Hepatocyte (in vitro differentiated cells): ENCODE measurements at regions not wholly inside any gene's neighbourhood (a gene's known extent, or its start where the extent isn't known, plus 50 kb on each side); places are given as distances from the start of the nearest gene placed in this dataset.

ENCODE experiments used
- DNase-seq: peaks from one replicate; pipeline ENCODE4 v3.0.0-alpha.2; 2016; ENCODE audit warnings: low spot score
- H2AFZ ChIP-seq: fragments of 200-600 bp; sonication (generic); 2 replicates; pipeline ENCODE4 v1.6.0; 2016; ENCODE audit warnings: antibody characterized with exemption, mild to moderate bottlenecking
- H3K27ac ChIP-seq: fragments of 200-600 bp; sonication (generic); 2 replicates; pipeline ENCODE4 v1.5.1; 2016; ENCODE audit warnings: mild to moderate bottlenecking
- H3K27me3 ChIP-seq: fragments of 200-600 bp; sonication (generic); 2 replicates; pipeline ENCODE4 v1.6.1; 2016
- H3K36me3 ChIP-seq: fragments of 200-600 bp; sonication (generic); replicated peaks from 2 replicates; pipeline ENCODE4 v1.5.1; 2016; ENCODE audit warnings: low read depth; ENCODE audit not compliant: insufficient read depth
- H3K4me1 ChIP-seq: fragments of 200-600 bp; sonication (generic); 2 replicates; pipeline ENCODE4 v1.5.1; 2016; ENCODE audit warnings: mild to moderate bottlenecking, moderate library complexity; ENCODE audit not compliant: insufficient read depth
- H3K4me2 ChIP-seq: fragments of 200-600 bp; sonication (generic); 2 replicates; pipeline ENCODE4 v1.6.0; 2016
- H3K4me3 ChIP-seq: fragments of 200-600 bp; sonication (generic); 2 replicates; pipeline ENCODE4 v1.5.1; 2016; ENCODE audit warnings: mild to moderate bottlenecking
- H3K79me2 ChIP-seq: fragments of 200-600 bp; sonication (generic); 2 replicates; pipeline ENCODE4 v1.6.0; 2017; ENCODE audit warnings: mild to moderate bottlenecking
- H3K9me2 ChIP-seq: fragments of 200-600 bp; sonication (generic); replicated peaks from 2 replicates; pipeline ENCODE4 v1.6.0; 2017; ENCODE audit warnings: mild to moderate bottlenecking; ENCODE audit not compliant: insufficient read depth
- H3K9me3 ChIP-seq: fragments of 200-600 bp; sonication (generic); 2 replicates; pipeline ENCODE4 v1.5.1; 2016; ENCODE audit warnings: low read depth, mild to moderate bottlenecking
- H4K20me1 ChIP-seq: fragments of 200-600 bp; sonication (generic); 2 replicates; pipeline ENCODE4 v1.6.0; 2016; ENCODE audit warnings: mild to moderate bottlenecking; ENCODE audit not compliant: insufficient read depth, poor library complexity, severe bottlenecking
- CTCF ChIP-seq: fragments of 200-600 bp; sonication (generic); IDR thresholded peaks from 2 replicates; pipeline ENCODE4 v1.5.1; 2016; ENCODE audit warnings: antibody characterized with exemption, mild to moderate bottlenecking; ENCODE audit not compliant: poor library complexity
- EZH2 ChIP-seq: fragments of 200-600 bp; sonication (generic); IDR thresholded peaks from 2 replicates; pipeline ENCODE4 v1.6.1; 2016; ENCODE audit warnings: antibody characterized with exemption, mild to moderate bottlenecking, borderline replicate concordance
- EZH2phosphoT487 ChIP-seq: fragments of 200-600 bp; sonication (generic); IDR thresholded peaks from one replicate; pipeline ENCODE4 v1.6.1; 2018; ENCODE audit warnings: antibody characterized with exemption, mild to moderate bottlenecking, low read depth, moderate library complexity; ENCODE audit not compliant: unreplicated experiment, severe bottlenecking
- WGBS: methylation state at CpG from one replicate; pipeline ENCODE4 v1.1.6; 2016; ENCODE audit warnings: low lambda C conversion rate; ENCODE audit errors: missing lambda C conversion rate; 5-methylcytosine and 5-hydroxymethylcytosine counted together

GRCh38 chr9:91113016-91113415 lies 248.7 kb downstream of the AUH start:
- Histone ChIP-seq H3K9me3 (peaks cover 4% of the 10 kb centered on the region), H3K36me3 (no peaks in the 10 kb centered on the region), H3K4me1 (no peaks in the 10 kb centered on the region), H3K4me2 (no peak overlapping the region), H3K27ac (no peak overlapping the region), H4K20me1 (no peaks in the 10 kb centered on the region), H3K79me2 (no peaks in the 10 kb centered on the region), H3K4me3 (no peak overlapping the region), H3K9me2 (no peaks in the 10 kb centered on the region), H3K27me3 (no peaks in the 10 kb centered on the region), H2AFZ (no peak overlapping the region)
- WGBS, result 64% methylated on average over 2 of the region's 2 CpGs
- TF ChIP-seq EZH2, result no peak
- no peak for TF ChIP-seq CTCF
- TF ChIP-seq EZH2phosphoT487, result no peak
- DNase-seq, result no peak

- DNase-seq, result no peak
- Histone ChIP-seq H3K9me2 (no peaks in the 10 kb centered on the region), H3K27me3 (no peaks in the 10 kb centered on the region), H2AFZ (no peak overlapping the region), H3K4me2 (no peak overlapping the region), H3K36me3 (no peaks in the 10 kb centered on the region), H3K79me2 (no peaks in the 10 kb centered on the region), H3K27ac (no peak overlapping the region), H3K4me3 (no peak overlapping the region), H3K9me3 (peaks cover 4% of the 10 kb centered on the region), H3K4me1 (peaks cover 12% of the 10 kb centered on the region), H4K20me1 (no peaks in the 10 kb centered on the region)
- 77% methylated on average over 1 of the region's 1 CpG for WGBS
- no peak for TF ChIP-seq EZH2phosphoT487
- no peak for TF ChIP-seq CTCF
- no peak for TF ChIP-seq EZH2
Measured at GRCh38 chr9:91114450-91114849, 247.3 kb downstream of the AUH start.

GRCh38 chr9:91116211-91116610 lies 245.5 kb downstream of the AUH start:
- Histone ChIP-seq H4K20me1 (no peaks in the 10 kb centered on the region), H3K9me3 (no peaks in the 10 kb centered on the region), H3K9me2 (no peaks in the 10 kb centered on the region), H3K36me3 (no peaks in the 10 kb centered on the region), H3K27ac (no peak overlapping the region), H3K79me2 (no peaks in the 10 kb centered on the region), H2AFZ (no peak overlapping the region), H3K27me3 (no peaks in the 10 kb centered on the region), H3K4me1 (peaks cover 21% of the 10 kb centered on the region), H3K4me3 (no peak overlapping the region), H3K4me2 (no peak overlapping the region)
- DNase-seq, result no peak
- 81% methylated on average over 3 of the region's 3 CpGs for whole genome bisulfite sequencing
- TF ChIP-seq EZH2, result no peak
- TF ChIP-seq CTCF, result no peak
- no peak for TF ChIP-seq EZH2phosphoT487

GRCh38 chr9:91116711-91117110 lies 245.0 kb downstream of the AUH start:
- WGBS, result 90% methylated on average over 5 of the region's 5 CpGs
- Histone ChIP-seq H3K79me2 (no peaks in the 10 kb centered on the region), H3K4me2 (no peak overlapping the region), H3K27ac (no peak overlapping the region), H2AFZ (no peak overlapping the region), H3K36me3 (no peaks in the 10 kb centered on the region), H3K4me1 (peaks cover 21% of the 10 kb centered on the region), H3K4me3 (no peak overlapping the region), H3K9me2 (no peaks in the 10 kb centered on the region), H3K9me3 (no peaks in the 10 kb centered on the region), H4K20me1 (no peaks in the 10 kb centered on the region), H3K27me3 (no peaks in the 10 kb centered on the region)
- TF ChIP-seq EZH2phosphoT487, result no peak
- TF ChIP-seq CTCF, result no peak
- TF ChIP-seq EZH2, result no peak
- DNase-seq, result no peak
